Heart left ventricle (tissue), 13 donors: ENCODE measurements at regions not wholly inside any gene's neighbourhood (a gene's known extent, or its start where the extent isn't known, plus 50 kb on each side); places are given as distances from the start of the nearest gene placed in this dataset.

ENCODE experiments used
- POLR2A ChIP-seq, 2 donors: fragments of 450-650 bp; IDR thresholded peaks; one replicate each; pipeline ENCODE4 v1.6.1; 2017; ENCODE audit warnings: antibody characterized with exemption in 2 of 2, mild to moderate bottlenecking in 2 of 2, moderate library complexity in 2 of 2
- TF ChIP-seq, protein P1 (sequence below), 12 donors: fragments of 200-600 bp; sonication (generic) in 4 of 12; IDR thresholded peaks; one replicate each; pipeline versions ENCODE4 v1.5.0 to v1.8.0; 2018 to 2022; ENCODE audit warnings: antibody characterized with exemption in 12 of 12, mild to moderate bottlenecking in 5 of 12
- donor health status: ischemic (EF 13 %, LVEDD 7.1; RV severe dilation, severe dysfunction).
- donor health status: DM: no; HTN: yes; CAD: no.
- donor health status: DM: no; HTN: no; CAD: no.
- donor health status: ischemic (EF 25% LVEDD 6.9; RV normal size, moderate dysfunction).
- donor health status: ischemic (EF 25% LVEDD 5.7; RV mildly dilated, moderate dysfunction).
- donor health status: ischemic (EF 35%, LVEDD 5.7; RV mildly dilated, moderate dysfunction).
- donor health status: nonischemic (EF 11% LVEDD 7.7; RV severe dilation, severe dysfunction).
- donor health status: DM: yes; HTN: yes; CAD: no.
- donor health status: PGD.
- donor health status: ischemic (EF 29% LVEDD 5.4; RV normal size, mild dysfunction).
- donor health status: nonischemic (EF 23%, LVEDD 6.1; RV moderate dilation, normal function).

DNA sequence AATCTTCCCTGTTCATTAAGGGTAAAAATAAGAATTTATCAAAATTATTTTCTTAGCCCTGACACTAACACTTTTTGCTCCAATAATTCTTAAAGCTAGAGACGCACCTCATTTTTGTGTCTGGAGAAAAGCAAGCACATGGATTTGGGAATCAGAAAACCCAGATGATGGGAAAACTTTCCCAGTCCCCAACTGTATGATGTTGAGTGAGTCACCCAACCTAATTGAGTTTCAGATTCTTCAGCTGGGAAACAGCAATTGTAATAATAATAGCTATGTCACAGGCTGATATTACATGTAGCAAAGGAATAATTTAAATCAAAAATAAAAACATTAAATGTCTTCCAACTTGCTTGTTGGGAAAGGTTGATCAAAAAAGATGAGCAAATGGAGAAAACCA is 159.0 kb downstream of the MIS18A start:
- TF ChIP-seq, protein P1, sequence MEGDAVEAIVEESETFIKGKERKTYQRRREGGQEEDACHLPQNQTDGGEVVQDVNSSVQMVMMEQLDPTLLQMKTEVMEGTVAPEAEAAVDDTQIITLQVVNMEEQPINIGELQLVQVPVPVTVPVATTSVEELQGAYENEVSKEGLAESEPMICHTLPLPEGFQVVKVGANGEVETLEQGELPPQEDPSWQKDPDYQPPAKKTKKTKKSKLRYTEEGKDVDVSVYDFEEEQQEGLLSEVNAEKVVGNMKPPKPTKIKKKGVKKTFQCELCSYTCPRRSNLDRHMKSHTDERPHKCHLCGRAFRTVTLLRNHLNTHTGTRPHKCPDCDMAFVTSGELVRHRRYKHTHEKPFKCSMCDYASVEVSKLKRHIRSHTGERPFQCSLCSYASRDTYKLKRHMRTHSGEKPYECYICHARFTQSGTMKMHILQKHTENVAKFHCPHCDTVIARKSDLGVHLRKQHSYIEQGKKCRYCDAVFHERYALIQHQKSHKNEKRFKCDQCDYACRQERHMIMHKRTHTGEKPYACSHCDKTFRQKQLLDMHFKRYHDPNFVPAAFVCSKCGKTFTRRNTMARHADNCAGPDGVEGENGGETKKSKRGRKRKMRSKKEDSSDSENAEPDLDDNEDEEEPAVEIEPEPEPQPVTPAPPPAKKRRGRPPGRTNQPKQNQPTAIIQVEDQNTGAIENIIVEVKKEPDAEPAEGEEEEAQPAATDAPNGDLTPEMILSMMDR (IDR thresholded peaks at IDR 0.05): no peak
- no peak for TF ChIP-seq POLR2A (IDR thresholded peaks at IDR 0.05)
